Anterior cingulate cortex (tissue), 58 donors: ENCODE measurements at regions not wholly inside any gene's neighbourhood (a gene's known extent, or its start where the extent isn't known, plus 50 kb on each side); places are given as distances from the start of the nearest gene placed in this dataset.
"Not testable (repeated sequence)": the region's sequence is repeated elsewhere in the genome, so short reads cannot be mapped to it uniquely, and the experiment has no call there.

Source experiments
- DNase-seq, 58 donors: peaks; one replicate each; lab custom pipeline; 2025; lab: John Stamatoyannopoulos, UW

DNA sequence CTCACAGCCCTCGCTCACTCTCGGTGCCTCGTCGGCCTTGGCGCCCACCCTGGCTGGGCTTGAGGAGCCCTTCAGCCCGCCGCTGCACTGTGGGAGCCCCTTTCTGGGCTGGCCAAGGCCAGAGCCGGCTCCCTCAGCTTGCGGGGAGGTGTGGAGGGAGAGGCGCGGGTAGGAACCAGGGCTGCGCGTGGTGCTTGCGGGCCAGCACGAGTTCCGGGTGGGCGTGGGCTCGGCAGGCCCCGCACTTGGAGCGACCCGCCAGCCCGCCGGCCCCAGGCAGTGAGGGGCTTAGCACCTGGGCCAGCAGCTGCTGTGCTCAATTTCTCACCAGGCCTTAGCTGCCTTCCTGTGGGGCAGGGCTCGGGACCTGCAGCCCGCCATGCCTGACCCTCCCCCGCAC lies 202.4 kb upstream of the PRSS16 start:
- DNase-seq = not testable (repeated sequence)

DNA sequence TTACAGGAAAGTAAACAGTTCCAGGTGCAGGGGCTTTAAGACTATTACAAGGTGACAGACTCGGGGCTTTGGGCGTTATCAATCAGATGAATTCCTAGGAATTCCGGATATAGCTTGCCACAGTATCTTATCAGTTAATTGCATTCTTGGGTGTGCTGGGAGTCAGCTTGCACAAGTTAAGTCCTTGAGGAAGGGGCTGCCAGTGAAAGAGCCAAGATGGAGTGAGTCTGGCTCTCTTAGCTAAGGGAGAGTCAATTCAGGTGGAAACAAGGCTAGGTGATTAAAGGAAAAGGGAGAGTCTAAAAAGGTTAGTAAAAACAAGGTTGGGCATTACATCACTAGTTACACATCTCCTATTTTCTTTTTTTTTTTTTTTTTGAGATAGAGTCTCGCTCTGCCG lies 199.8 kb upstream of the PRSS16 start:
- DNase-seq = not testable (repeated sequence)

DNA sequence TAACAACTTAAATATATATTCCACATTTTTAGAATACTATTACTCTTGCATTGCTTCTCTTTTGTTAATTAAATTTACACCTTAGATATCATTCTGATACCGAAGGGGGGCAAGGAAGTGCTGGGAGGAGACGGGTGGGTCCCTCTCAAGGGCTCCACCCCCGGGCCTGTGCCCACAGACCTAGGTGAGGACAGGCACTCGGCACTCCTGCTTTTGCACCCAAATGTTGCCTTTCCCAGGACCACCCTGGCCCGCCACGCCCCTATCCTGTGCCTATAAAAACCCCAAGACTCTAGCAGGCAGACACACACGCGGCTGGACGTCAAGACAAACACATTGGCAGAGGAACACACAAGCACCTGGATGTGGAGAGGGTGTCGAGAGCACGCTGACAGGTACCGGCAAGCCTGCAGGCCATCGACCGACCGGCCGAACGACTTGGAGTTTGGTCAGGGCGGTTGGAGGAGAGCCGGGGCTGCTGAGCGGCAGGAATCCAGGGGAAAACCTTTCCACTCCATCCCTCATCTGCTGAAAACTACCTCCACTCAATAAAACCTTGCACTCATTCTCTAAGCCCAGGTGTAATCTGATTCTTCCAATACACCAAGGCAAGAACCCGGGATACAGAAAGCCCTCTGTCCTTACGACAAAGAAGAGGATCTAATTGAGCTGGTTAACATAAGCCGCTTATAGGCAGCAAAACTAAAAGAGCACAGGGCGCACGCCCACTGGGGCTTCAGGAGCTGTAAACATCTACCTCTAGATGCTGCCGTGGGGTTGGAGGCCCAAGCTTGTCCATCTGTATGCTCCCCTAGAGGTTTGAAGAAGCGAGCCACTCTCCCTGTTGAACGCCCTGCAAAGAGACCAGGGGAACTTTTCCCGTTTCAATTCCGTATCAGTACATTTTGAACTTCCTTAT lies 197.4 kb upstream of the PRSS16 start:
- DNase-seq = no peak

DNA sequence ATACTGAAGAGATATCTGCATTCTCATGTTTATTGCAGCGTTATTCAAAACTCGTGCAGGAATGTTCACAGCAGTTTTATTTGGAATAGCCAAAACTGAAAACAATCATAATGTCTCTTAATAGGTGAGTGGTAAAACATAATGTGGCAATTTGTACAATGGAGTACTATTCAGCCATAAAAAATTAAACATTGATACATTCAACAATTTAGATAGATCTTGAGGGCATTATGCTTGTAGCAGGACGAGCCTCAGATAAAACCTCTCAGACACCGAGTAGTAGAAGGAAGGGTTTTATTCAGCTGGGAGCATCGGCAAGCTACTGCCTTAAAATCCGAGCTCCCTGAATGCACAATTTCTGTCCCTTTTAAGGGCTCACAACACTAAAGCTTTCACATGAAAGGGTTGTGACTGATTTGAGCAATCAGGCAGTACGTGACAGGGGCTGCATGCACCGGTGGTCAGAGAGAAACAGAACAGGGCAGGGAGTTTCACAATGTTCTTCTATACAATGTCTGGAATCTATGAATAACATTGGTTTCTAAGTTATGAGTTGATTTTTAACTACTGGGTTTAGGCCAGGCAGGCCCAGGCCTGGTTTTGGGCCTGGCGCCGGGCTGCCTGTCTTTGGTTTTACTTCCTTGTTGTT lies 195.3 kb upstream of the PRSS16 start:
- not testable (repeated sequence) for DNase-seq

DNA sequence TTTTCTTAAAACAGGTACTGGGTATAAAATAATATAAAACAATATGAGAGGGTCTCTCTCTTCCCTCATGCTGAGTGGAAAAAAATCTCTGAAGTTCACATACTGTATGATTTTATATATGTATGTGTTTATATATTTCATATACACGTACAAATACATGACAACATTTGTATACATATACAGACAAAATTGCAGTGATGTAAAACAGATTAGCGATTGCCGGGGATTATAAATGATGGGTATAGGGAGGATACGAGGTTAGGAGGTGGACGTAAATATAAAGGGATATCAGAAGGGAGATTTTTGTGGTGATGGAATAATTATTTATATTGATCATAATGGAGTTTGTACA lies 194.8 kb upstream of the PRSS16 start:
- no peak for DNase-seq

DNA sequence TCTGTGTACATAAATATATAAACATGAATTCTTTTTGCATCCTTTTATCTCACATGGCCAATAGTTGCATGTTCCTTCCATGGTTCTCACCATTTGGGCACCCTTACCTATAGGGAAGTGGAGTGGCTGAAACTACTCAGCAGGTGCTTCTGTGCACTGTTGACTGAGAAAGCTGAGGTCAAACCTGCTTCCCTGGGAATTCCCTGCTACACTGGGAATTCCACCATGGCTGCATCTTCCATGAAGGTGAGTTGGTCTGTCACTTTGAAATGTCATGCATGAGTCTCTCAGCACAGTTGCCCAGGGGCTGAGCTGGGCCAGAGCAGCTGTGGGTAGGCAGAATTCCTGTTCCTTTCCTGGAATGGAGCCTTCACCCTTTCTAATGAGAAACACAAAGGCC lies 193.8 kb upstream of the PRSS16 start:
- no peak for DNase-seq

DNA sequence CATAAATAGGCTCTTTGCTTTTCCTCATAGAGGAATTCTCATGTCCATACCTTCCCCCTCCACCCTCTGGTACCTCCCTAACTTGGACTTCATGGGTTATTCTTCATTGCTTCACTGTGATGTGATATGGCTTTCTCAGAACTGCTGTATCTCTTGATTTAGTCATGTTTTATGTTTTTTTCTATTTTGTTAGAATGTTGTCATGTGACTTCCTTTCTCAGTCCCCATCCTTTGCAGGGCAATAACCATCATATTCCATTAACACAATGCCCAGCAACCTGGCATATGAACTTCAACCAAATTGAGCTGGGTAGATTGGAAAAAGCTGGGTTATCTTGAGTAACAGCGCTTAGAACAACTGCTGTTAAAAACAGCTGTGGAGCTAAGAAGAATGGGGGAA lies 190.9 kb upstream of the PRSS16 start:
- DNase-seq = no peak

DNA sequence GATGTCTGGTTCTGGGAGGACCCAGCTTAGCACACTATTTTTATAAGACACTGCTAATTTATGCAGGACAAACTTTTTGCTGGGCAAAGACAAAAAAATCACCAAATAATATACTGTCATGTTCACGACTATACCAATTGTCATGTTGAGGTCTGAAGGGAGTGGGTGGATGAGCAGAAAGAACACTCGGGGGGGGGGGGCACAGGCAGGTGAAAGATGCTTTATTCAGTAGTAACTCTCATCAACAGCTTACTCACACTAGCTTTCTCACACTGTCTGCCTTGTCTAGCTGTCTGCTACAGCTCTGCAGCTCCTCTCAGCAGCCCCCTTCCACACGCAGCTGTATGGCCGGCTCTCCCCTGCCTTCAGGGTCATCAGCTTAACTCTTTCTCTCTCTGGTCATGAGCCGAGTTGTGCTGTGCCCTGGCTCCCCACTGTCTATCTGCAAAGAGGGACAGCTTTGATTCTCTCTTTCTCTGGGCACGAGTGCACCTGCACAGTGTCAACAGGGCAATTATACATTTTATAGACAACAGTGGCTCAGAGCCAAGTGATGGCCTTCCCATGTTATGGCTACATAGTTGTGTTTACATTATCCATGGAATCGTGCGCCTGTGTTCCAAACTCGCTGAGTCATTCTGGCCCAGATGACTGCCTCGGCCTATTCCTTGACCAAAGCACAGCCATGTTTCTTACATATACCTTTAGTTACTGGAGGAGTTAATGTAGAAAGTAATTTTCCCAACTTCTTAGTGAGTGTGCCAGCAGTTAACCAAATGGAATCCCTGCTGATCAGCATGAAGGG lies 187.7 kb upstream of the PRSS16 start:
- DNase-seq = no peak

DNA sequence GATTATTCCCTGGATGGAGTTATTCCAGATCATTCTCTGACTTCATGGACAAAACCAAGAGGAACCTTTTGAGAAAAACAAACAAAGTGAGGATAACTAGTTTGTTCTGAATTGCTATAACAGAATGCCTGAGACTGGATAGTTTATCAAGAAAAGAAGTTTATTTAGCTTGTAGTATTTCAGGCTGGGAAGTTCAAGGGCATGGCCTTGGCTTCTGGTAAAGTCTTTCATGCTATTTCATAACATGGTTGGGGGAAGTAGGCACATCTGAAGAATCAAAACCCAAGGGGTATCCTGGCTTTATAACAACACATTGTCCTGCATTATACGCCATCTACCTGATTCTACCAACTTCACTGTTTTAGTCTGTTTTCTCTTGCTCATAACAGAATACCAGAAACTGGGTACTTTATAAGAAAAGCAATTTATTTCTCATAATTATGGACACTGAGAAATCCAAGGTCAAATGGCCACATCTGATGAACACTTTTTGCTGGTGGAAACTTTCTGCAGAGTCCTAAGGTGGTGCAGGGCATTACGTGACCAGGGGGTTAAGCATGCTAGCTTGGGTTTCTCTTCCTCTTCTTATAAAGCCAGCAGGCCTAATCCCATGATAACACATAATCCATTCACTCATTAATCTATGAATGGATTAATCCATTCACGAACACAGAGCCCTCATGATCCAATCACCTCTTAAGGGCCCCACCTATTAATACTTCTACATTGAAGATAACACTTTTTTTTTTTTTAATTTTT lies 186.1 kb upstream of the PRSS16 start:
- no peak for DNase-seq

DNA sequence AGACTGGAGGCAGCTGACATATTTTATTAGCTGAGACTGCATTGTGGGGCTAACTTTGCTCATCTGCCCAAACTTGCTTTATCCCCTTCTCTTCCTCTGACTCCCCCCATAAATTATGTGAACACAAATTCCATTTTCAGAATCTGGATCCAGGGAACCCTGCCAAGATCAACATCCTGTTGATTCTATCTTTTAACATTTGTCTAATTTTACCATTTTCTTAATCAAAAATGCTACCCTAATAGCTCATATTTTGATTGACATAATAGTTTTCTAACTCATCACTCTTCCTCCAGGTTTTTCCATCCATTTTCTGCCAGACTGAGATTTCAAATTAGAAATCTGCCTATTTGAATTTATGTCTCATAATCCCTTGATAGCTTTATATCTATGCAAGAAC lies 184.7 kb upstream of the PRSS16 start:
- no peak for DNase-seq

DNA sequence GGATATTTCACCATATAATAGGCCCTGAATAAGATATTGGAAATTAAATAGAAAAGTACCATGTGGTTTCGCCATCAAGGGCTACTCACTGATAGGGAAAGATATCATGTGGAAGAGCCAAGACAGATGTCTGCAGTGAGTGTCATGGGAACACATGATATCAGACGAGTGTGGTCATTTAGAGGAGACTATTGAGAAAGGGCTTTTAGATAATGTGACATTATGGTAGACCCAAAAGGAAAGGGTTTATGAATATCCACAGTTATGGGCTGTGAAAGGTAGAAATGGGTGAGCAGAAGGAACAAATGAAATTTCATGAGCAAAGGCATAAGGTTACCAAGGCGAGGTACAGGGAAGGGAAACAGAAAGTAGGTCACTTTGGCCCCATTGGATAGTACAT lies 182.3 kb upstream of the PRSS16 start:
- no peak for DNase-seq

DNA sequence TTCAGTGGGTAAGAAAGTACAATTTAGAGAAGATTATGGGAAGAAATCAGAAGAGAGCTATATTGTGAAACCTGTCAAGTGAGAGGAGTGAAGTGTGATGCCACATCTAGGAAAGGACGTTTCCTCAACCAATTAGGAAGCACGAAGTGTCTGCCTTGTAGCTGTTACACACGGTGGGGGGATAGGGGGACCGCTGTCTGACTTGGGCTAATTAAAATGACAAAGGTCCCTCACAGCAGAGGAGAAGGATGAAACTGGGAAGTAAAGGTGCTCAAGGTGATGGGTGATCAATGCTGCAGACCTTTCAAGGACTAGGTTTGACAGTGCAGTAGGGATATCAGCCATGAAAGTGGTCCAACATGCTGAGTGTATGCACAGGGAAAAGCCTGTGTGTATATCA lies 181.1 kb upstream of the PRSS16 start:
- peak in 1 of 58 donors; percentile 0 for DNase-seq

DNA sequence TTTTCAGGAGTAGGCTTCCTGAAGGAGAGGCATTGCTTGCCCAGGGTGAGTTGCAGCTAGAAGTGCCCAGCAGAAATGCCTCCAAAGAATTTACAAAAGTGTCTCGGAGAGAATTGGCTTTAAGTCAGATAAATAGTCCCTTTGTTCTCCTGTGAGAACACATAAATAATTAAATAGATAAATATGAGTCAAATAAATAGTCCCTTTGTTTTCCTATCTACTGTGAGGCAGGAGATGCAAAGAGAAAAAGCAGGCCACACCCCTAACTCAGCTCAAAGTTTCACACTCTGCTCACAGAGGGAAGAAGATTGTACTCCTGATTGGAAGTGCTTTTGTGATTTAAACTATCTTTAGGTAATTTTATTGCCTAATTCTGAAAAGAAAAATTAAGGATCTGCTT lies 180.7 kb upstream of the PRSS16 start:
- peak in 1 of 58 donors; percentile 7 for DNase-seq

DNA sequence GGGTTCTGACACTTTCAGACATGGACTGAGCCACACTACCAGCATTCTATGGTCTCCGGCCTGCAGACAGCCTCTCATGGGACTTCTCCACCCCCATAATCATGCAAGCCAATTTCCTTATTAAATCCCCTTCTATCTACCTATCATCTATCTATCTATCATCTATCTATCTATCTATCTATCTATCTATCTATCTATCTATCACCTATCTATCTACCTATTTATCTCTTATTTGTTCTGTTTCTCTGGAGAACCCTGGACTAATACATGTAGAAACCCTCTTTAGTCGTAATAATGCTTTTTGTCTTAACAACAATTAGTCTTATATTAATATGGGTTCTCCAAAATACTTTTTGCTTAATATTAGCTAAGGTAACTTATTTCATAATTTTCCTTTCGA lies 174.1 kb upstream of the PRSS16 start:
- no peak for DNase-seq

DNA sequence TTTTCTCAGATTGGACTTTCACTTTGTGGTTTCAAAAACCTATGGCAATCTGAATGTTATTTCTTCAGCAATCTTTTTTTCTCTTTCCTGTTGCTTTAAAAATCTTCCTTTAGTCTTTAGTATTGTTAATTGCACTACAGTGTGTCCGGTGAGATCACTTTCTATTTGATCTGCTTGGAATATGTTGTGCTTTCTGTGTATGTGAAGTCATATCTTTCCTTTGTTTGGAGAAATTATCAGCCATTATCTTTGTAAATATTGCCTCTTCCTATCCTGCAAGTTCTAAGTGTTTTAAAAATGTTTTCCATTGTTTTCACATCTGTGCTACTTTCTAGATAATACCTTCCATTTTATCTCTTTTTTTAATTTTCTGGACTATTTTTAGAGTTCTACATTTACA lies 171.4 kb upstream of the PRSS16 start:
- DNase-seq = no peak

DNA sequence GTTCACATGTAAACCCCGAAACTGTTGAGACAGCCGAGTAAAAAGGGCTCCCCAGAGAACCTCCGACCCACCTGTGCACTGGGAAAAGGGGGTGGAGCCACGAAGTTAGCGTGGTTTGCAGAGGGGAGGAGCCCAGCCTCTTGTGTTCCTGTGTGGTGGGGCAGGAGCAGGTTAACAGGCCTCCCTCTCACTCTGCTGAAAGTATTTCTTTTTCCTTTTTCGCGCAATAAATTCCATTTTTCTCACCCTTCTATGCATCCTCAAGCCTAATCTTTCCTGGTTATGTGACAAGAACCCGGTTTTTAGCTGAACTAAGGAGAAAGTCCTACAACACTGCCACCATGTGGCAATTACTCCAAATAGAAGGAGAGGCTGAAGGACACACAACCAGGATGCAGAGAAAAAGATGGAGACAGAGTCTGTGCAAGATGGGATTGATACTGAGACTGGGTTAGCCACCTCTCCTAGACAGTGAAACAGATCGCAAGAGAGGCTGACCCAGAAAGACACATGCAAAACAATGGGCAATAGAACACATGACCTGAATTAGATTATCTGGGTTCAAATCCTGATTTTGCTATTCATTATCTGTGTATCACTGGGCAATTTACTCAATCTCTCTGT lies 168.7 kb upstream of the PRSS16 start:
- peak in 36 of 58 donors; percentile 1 to 76 (median 26) for DNase-seq

DNA sequence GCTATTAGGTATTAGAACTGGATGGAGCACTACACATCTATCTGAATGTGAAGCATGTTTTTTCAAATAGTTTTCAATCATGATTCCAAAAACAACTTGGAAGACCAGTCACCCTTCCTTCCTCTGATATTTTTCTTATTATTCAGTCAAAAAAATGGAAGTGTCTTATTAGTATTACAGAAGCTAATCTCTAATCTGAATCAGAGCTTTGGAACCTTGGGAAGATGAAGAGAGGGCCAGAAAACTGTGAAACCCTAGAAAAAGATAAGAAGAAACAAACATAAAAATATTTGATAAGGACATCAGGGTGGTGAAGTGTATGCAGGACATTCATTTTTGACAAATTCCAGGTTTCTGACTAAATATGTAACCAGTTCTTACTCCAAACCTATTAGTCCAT lies 166.3 kb upstream of the PRSS16 start:
- no peak for DNase-seq

DNA sequence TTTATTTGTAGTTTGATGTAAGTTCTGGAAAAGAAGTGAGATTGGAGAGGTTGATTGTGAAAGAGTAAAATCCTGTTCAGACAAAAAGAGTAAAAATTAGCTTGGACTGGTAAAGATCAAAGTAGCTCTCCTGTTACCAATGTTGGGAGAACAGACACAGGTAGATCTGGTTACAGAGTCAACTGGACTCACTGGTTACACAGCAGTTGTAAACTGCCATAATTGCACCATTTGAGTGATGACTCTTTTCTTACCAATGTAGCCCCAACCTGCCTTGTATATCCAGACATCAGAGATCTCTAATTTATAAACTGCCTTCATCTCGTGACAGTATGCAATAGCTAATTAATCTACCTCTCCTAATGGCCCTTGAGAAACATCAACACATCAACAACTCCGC lies 165.6 kb upstream of the PRSS16 start:
- no peak for DNase-seq

DNA sequence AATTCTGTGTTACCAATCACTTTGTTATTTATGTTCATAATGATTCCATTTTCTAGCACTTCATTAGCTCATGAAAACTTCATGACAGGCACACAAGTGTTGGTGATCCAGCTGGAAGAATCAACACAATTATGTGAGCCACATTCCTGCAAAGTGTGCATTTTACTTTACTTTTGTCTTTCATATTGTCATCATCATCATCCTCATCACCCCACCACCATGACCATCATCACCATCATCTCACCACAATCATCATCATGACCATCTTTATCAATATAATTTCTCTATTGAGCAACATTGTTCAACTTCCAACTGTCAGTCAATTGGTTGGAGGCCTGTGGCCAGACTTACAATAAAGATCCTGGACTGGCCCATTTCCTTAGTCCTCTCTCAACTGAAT lies 159.4 kb upstream of the PRSS16 start:
- DNase-seq = no peak
